GM19455 (cell line): ENCODE measurements at regions not wholly inside any gene's neighbourhood (a gene's known extent, or its start where the extent isn't known, plus 50 kb on each side); places are given as distances from the start of the nearest gene placed in this dataset.

ENCODE experiments used
- ATAC-seq: cut with Tn5 transposase; IDR thresholded peaks from one replicate; pipeline ENCODE4 v1.9.1; 2021; ENCODE audit not compliant: unreplicated experiment

- ATAC-seq: no peak
These were observed 347.5 kb downstream of the PRL start for GRCh38 chr6:21949211-21949801.

- no peak for ATAC-seq
These were observed 344.5 kb downstream of the PRL start for GRCh38 chr6:21952367-21952766.

- no peak for ATAC-seq
These were observed 342.7 kb downstream of the PRL start for GRCh38 chr6:21953831-21954801.

DNA sequence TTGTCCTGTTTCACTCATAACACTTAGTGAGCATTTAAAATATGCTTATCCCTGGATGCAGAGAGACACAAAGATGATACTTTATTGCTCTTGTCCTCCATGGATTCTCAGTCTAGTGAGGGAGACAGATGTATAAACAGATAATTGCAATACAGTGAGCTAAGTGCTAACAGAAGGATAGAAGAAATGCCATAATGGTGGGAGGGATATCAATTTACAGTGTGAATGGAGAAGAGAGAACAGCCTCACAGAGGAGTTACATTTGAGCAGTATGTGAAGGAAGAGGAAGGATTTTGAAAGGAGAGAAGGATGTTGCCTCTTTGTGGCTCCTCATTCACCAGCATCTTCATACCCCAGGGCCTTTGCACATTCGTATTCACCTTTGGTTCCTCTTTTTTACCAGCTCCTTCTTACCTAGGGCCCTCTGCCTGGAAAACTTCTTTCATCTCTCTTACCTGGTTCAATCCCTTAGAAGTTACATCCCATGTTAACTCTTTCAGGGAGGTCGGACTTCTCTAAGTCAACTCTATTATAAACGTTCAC lies 341.7 kb downstream of the PRL start:
- ATAC-seq: no peak

DNA sequence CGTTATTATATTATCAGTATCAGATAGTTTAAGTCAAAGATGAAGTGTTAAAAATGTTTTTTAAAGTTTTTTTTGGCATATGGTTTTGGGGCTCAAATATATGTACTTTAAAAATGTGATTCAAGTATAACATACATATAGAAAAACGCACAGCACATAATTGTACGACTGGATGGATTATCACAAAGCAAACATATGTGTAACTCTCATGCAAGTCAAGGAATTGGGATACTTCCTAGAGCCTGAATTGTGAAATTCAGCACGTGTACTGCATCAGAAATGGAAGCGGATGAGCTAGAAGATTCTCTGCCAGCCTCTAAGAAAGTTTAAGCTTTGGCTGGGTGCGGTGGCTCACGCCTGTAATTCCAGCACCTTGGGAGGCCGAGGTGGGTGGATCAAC lies 340.9 kb downstream of the PRL start:
- no peak for ATAC-seq

GRCh38 chr6:21958428-21958827 lies 338.4 kb downstream of the PRL start:
- no peak for ATAC-seq

- no peak for ATAC-seq
These were observed 335.6 kb downstream of the PRL start for GRCh38 chr6:21961226-21961625.

DNA sequence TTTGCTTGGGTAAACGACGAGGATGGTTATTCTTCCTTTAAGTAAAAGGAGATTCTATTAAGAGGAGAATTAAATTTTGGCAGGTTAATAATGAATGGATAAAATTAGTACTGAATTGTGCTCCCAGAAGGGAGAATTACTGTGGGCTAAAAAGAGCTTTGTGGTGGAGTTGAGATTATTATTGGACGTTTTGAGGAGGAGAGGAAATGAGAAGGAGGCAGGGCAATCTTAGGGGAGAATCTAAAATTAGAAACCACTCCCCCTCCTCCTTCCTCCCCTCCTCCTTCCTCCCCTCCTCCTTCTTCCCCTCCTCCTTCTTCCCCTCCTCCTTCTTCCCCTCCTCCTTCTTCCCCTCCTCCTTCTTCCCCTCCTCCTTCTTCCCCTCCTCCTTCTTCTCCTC lies 331.8 kb downstream of the PRL start:
- ATAC-seq: no peak

DNA sequence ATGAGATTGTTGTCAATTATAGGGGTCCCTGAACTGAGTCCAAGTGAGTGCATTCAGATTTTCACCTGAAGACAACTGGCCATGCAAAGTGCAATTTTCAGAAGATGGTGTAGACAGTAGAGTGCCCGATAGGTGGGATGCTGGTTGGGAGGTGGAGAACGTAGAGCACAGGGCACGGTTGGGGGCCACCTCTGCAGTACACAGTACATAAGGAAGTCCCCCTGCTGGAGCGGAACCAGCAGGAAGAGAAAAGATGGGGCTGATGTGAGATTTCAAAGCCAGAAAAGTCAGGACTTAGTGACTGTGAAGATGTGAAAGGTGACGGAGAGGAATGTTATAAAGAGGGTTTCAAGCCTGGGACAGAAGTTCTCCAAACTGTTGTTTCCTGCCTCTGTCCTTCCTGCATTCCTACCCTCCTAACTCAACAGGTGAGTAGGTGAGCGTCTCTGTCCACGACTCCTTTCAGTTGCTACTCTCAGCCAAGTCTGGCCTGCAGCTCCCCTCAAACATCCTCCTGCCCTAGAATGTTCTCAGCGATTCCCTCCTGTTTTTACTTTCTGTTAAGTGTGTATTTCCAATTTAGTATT lies 330.8 kb downstream of the PRL start:
- no peak for ATAC-seq

DNA sequence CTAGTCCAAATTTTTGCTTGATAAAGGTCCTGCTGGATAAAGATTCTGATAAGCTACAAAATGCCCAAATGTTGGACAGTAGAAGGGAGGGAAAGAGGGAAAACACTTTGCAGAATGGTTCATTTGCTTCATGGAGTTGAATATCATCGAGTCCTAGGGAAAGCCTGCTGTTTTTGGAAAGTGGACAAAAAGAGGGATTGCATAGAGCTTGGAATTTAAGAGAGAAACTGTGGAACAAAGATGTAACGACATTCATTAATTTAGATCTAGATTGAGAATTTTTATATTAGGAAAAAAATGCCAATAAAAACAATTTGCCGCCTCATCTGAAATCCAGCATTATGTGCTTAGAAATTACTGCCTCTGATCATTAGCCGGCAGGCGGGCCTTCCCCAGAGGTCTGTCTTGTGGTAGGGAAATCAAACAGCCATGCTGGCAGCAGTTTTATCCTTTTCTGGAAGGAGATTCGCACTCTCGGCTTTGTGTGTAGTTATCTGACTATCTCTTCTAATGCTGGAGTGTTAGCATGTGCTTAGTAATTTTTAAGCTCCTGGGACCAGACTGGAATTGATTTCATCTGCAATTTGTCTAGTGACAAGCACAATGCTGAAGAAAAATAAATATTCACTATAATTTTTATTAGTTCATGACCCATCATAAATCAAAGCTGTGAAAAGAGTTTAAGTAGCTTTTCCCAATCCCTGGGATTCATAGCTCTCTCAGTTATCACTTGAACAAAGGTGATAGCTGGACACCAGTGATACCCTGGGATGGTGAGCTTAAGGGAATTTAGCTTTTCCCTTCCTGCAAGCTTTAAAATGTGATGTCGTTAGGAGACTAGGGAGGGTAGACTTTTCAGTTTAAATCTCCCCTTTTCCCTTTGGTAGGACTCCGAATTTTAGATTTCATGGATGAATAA lies 329.5 kb downstream of the PRL start:
- no peak for ATAC-seq

DNA sequence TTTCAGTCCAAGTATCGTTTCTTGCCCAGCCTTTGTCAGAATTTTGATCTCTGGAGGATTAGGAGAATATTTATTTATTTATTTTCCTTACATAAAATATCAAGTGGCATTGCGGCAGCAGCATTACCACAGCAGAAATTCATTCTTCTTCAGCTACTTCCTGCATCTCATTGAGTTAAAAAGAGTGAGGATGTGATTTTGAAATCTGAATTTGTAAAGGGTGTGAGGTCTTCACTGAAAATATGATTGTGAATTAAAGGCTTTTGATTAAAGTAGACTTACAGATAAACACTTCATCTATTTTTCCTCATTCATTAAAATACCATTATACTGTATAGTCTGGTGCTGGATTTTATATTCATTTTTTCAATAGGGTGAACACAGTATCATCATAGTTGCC lies 328.4 kb downstream of the PRL start:
- no peak for ATAC-seq

DNA sequence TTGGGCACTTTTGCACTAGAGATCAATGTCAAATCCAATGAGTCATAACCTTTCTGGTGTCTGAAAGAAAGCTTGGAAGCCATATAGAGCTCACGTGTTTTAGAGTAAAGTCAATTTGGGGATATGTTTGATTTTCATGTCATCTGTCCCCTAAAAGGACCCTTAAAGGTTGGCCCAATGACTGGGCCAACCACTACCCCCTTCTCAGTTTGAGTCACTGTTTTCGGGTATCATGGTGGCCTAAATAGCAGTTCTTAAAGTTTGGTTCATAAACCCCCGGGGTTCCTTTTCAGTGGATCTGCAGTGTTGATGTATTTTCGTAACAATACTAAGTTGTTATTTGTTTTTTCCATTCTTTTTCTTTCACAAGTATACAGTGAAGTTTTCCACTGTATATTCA lies 327.6 kb downstream of the PRL start:
- no peak for ATAC-seq

GRCh38 chr6:21970569-21971300 lies 326.1 kb downstream of the PRL start:
- ATAC-seq: no peak

DNA sequence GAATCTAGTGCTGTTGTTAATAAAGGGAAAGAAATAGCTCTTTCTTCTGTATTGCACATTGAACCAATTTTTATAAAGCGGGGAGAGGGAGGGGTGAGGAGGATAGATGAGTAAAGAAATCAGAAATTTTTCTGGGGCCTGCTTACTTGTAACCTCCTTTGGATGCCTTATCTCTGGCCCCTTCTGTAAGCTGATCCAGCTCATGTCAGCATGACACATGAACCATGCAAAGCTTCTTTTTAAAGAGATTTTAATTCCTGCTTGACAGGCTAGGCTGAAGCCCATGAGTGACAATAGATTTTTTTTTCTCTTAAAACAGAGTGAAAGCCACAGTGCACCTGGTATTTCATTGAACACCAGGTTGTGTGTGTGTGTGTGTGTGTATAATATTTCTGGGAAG lies 325.3 kb downstream of the PRL start:
- no peak for ATAC-seq

DNA sequence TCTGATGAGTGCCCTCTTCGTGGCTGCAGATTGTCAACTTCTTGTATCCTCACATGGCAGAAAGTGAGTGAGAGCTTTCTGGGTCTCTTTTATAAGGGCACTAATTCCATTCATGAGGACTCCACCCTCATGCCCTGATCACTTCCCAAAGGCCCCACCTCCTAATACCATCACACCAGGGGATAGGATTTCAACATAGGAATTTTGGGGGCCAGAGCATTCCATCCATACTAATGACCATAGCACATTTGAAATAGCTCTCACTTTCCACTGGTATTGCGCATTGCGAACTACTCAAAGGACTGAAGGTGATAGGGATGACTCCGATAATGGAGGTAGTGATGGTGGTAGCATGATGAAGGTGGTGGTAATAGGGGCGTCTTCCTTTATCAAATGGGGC lies 324.3 kb downstream of the PRL start:
- no peak for ATAC-seq

DNA sequence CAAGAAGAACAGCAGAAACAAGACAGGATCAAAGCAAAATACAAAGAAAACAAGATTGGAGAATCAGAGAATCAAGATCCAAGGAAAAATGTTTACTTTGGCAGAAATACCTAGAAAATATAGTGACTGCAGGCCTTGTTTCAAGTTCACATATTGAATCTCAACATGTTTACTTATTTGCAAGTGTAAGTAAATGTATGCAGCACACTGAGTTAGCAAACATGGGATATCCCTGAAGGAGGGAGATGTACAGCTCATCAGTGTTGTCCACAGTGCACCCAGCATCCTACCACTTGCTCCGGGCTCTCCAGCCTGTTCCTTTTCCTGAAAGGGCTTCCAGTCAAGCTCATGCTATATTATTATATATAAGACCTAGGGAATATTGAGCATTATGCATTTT lies 319.5 kb downstream of the PRL start:
- no peak for ATAC-seq

DNA sequence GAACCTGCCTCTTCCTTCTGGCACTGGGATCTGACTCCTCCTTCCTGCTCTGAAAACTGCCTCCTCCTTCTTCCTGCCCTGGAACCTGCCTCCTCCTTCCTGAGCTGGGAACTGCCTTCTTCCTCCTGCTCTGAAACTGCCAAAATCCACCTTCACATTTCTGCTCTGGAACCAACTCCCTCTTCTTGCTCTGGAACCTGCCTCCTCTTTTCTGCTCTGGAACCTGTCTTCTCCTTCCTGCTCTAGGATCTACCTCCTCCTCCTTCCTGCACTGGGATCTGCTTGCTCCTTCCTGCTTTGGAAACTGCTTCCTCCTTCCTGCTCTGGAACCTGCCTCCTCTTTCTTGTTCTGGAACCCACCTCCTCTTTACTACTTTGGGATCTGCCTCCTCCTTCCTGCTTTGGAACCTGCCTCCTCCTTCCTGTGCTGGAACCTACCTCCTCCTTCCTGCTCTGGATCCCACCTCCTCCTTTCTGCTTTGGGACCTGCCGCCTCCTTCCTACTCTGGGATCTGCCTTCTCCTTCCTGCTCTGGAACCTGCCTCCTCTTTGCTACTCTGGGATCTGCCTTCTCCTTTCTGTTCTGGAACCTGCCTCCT lies 315.5 kb downstream of the PRL start:
- ATAC-seq: no peak

DNA sequence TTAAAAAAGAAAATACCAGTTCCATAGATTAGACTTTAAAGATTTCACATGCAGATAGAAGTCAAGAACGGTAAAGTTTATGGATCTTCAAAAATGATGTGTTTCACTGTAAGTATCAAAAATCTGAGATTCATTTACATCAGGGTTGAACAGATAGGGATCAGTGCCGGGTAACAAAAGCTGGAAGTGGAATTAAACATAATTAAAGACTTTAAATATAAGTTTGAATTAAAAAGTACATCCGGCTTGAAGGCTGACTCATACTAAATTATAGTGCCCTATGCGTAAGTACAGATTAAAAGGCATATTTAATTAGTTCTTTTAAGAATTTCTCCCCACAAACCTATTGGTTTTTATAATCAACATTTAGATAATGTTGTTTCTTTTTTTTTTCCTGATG lies 312.7 kb downstream of the PRL start:
- no peak for ATAC-seq

DNA sequence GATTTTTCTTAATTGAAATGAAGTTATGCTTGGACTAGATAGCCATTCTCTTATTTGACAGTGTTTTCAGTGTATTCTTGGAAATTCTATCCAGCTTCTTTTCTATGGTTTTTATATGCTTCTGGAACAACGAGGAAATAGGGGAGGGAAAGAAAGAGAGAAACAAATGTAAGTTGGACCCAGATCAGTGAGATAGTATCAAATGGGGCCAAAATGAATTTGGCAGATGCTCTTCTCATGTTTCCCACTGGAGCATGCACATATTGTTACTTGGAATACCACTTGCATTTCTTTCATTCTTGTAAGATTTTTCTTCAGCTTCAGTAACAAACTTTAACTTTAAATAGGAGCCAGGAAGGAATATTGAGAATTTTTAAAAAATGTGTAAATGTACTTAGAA lies 312.3 kb downstream of the PRL start:
- ATAC-seq: no peak

DNA sequence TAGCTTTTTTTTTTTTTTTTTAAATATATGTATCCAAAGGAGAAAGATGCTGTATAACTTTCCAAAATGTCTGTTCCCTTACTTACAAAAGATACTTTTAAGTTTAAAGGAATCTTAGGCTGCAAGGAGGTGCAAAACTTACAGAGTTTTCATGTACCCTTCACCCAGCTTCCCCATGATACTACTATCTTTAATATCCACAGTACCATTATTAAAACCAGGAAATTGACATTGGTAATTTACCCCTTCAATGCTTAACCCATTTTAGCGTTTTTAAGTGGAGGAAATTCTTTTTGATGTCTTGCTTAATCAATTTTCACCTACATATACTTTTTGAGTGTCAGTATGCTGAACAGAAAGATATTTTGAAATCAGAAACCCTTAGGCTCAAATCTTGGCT lies 310.9 kb downstream of the PRL start:
- no peak for ATAC-seq
